Ovary (tissue), 3 donors: ENCODE measurements at regions not wholly inside any gene's neighbourhood (a gene's known extent, or its start where the extent isn't known, plus 50 kb on each side); places are given as distances from the start of the nearest gene placed in this dataset.

ENCODE experiments used
- EP300 ChIP-seq: sonication (generic); formaldehyde crosslinking; IDR thresholded peaks from one replicate; pipeline ENCODE4 v1.6.1; 2017; ENCODE audit warnings: antibody characterized with exemption
- TF ChIP-seq, protein P1 (sequence below), 3 donors: fragments of 450-650 bp in 2 of 3; fragments of 200-600 bp in 1 of 3; IDR thresholded peaks; one replicate each; pipeline versions ENCODE4 v1.5.1 to v1.8.0; 2016 to 2022; ENCODE audit warnings: antibody characterized with exemption in 3 of 3, mild to moderate bottlenecking in 1 of 3
- donor health status: DM: no; HTN: no; CAD: no.

DNA sequence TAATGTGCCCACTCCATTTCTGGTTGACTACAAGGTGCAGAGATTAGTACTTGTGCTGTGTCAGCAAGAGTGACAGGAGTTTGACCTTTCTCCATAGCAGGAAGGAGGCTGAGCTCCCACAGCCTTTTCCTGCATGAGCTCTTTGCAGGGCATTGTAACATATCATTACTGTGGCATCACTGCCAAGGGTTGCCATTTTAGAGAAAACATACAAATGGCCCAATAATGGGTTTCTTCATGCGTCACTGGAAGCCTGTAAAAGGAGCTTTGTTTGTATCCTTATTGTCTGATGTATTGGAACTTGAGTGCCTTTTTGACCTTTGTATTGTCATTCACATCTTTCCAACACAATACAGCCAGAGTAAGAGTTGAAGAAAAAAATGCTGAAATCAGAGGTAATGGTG is 323.0 kb upstream of the CDIN1 start:
- TF ChIP-seq, protein P1, sequence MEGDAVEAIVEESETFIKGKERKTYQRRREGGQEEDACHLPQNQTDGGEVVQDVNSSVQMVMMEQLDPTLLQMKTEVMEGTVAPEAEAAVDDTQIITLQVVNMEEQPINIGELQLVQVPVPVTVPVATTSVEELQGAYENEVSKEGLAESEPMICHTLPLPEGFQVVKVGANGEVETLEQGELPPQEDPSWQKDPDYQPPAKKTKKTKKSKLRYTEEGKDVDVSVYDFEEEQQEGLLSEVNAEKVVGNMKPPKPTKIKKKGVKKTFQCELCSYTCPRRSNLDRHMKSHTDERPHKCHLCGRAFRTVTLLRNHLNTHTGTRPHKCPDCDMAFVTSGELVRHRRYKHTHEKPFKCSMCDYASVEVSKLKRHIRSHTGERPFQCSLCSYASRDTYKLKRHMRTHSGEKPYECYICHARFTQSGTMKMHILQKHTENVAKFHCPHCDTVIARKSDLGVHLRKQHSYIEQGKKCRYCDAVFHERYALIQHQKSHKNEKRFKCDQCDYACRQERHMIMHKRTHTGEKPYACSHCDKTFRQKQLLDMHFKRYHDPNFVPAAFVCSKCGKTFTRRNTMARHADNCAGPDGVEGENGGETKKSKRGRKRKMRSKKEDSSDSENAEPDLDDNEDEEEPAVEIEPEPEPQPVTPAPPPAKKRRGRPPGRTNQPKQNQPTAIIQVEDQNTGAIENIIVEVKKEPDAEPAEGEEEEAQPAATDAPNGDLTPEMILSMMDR (IDR thresholded peaks at IDR 0.05) = no peak
- no peak for TF ChIP-seq EP300
